Hematopoietic multipotent progenitor cell treated with erythropoietin and hydrocortisone succinate and interleukin-3 and kit ligand, for 15 days (in vitro differentiated cells): ENCODE measurements at regions not wholly inside any gene's neighbourhood (a gene's known extent, or its start where the extent isn't known, plus 50 kb on each side); places are given as distances from the start of the nearest gene placed in this dataset.
"Not testable (repeated sequence)": the region's sequence is repeated elsewhere in the genome, so short reads cannot be mapped to it uniquely, and the experiment has no call there.

Source experiments
- DNase-seq: peaks from one replicate; pipeline ENCODE4 v3.0.0-alpha.2; 2015; ENCODE audit warnings: low spot score

GRCh38 chr7:65800890-65801341 is 72.0 kb upstream of the VKORC1L1 start:
- DNase-seq: no peak

GRCh38 chr7:65804887-65805286 is 68.0 kb upstream of the VKORC1L1 start:
- no peak for DNase-seq

GRCh38 chr7:65807067-65807466 is 65.8 kb upstream of the VKORC1L1 start:
- not testable (repeated sequence) for DNase-seq

- DNase-seq: no peak
These were observed 63.5 kb upstream of the VKORC1L1 start for GRCh38 chr7:65809259-65809981.

- DNase-seq: no peak
These were observed 62.9 kb upstream of the VKORC1L1 start for GRCh38 chr7:65809982-65810288.

GRCh38 chr7:65812281-65812680 is 60.6 kb upstream of the VKORC1L1 start:
- DNase-seq: no peak

- not testable (repeated sequence) for DNase-seq
These were observed 58.2 kb upstream of the VKORC1L1 start for GRCh38 chr7:65814556-65815167.

GRCh38 chr7:65820287-65820950 is 52.5 kb upstream of the VKORC1L1 start:
- DNase-seq: no peak
